SK-N-MC (cell line): ENCODE measurements at regions not wholly inside any gene's neighbourhood (a gene's known extent, or its start where the extent isn't known, plus 50 kb on each side); places are given as distances from the start of the nearest gene placed in this dataset.

Experiments used
- EZH2 ChIP-seq: fragments of 200-600 bp; sonication (generic); IDR thresholded peaks from one replicate; pipeline ENCODE4 v1.6.1; 2017; ENCODE audit warnings: antibody characterized with exemption
- FOXP2 ChIP-seq: optimal IDR thresholded peaks from 2 replicates; pipeline ENCODE3; 2011; ENCODE audit warnings: mild to moderate bottlenecking, moderate library complexity; ENCODE audit not compliant: insufficient read depth; ENCODE audit errors: extremely low read length, control extremely low read depth
- POLR2AphosphoS5 ChIP-seq: IDR thresholded peaks from 2 replicates; pipeline ENCODE4 v1.6.1; 2012; ENCODE audit warnings: mild to moderate bottlenecking, low read depth, low read length, borderline replicate concordance

- TF ChIP-seq EZH2, result no peak
- TF ChIP-seq POLR2AphosphoS5, result no peak
- TF ChIP-seq FOXP2, result no peak
Measured at GRCh38 chr13:109979228-109979627, 192.8 kb upstream of the IRS2 start.
